ENCODE measurements at regions not wholly inside any gene's neighbourhood (a gene's known extent, or its start where the extent isn't known, plus 50 kb on each side); places are given as distances from the start of the nearest gene placed in this dataset.

GRCh38 chr7:18081617-18082016 is 54.0 kb upstream of the PRPS1L1 start:
- Histone ChIP-seq H3K9ac (ENCODE audit: low read depth, low read length) (no peak overlapping the region), H3K36me3 (ENCODE audit: insufficient read depth, low read depth, low read length) (no peaks in the 10 kb centered on the region), H3K27ac (ENCODE audit: low read length) (no peak overlapping the region), H3K4me1 (ENCODE audit: insufficient read depth, low read length) (no peaks in the 10 kb centered on the region), H3K4me3 (ENCODE audit: low read length) (no peak overlapping the region), H3K27me3 (ENCODE audit: insufficient read depth, low read length) (peaks cover 17% of the 10 kb centered on the region), H3K9me3 (ENCODE audit: insufficient read depth, low read depth, low read length) (no peaks in the 10 kb centered on the region)

GRCh38 chr7:18082169-18082568 is 54.5 kb upstream of the PRPS1L1 start:
- H3K27me3 ChIP-seq (ENCODE audit: insufficient read depth, low read length), result peaks cover 21% of the 10 kb centered on the region
- no peak overlapping the region for H3K27ac ChIP-seq (ENCODE audit: low read length)
- H3K9me3 ChIP-seq (ENCODE audit: insufficient read depth, low read depth, low read length), result no peaks in the 10 kb centered on the region
- no peaks in the 10 kb centered on the region for H3K36me3 ChIP-seq (ENCODE audit: insufficient read depth, low read depth, low read length)
- no peak overlapping the region for H3K4me3 ChIP-seq (ENCODE audit: low read length)
- no peaks in the 10 kb centered on the region for H3K4me1 ChIP-seq (ENCODE audit: insufficient read depth, low read length)
- H3K9ac ChIP-seq (ENCODE audit: low read depth, low read length), result no peak overlapping the region

- H3K9ac ChIP-seq (ENCODE audit: low read depth, low read length), result no peak overlapping the region
- H3K27me3 ChIP-seq (ENCODE audit: insufficient read depth, low read length), result peaks cover 53% of the 10 kb centered on the region
- no peaks in the 10 kb centered on the region for H3K36me3 ChIP-seq (ENCODE audit: insufficient read depth, low read depth, low read length)
- no peak overlapping the region for H3K27ac ChIP-seq (ENCODE audit: low read length)
- H3K4me1 ChIP-seq (ENCODE audit: insufficient read depth, low read length), result no peaks in the 10 kb centered on the region
- H3K4me3 ChIP-seq (ENCODE audit: low read length), result peak overlapping the region; percentile 84
- no peaks in the 10 kb centered on the region for H3K9me3 ChIP-seq (ENCODE audit: insufficient read depth, low read depth, low read length)
Measured at GRCh38 chr7:18086165-18087025, 58.7 kb upstream of the PRPS1L1 start.

GRCh38 chr7:18087026-18087686 is 59.5 kb upstream of the PRPS1L1 start:
- Histone ChIP-seq H3K27me3 (ENCODE audit: insufficient read depth, low read length) (peaks cover 53% of the 10 kb centered on the region), H3K27ac (ENCODE audit: low read length) (no peak overlapping the region), H3K36me3 (ENCODE audit: insufficient read depth, low read depth, low read length) (no peaks in the 10 kb centered on the region), H3K9me3 (ENCODE audit: insufficient read depth, low read depth, low read length) (no peaks in the 10 kb centered on the region), H3K4me1 (ENCODE audit: insufficient read depth, low read length) (no peaks in the 10 kb centered on the region), H3K9ac (ENCODE audit: low read depth, low read length) (no peak overlapping the region), H3K4me3 (ENCODE audit: low read length) (peak overlapping the region; percentile 84)

GRCh38 chr7:18087687-18088078 is 60.0 kb upstream of the PRPS1L1 start:
- Histone ChIP-seq H3K9ac (ENCODE audit: low read depth, low read length) (no peak overlapping the region), H3K9me3 (ENCODE audit: insufficient read depth, low read depth, low read length) (no peaks in the 10 kb centered on the region), H3K27ac (ENCODE audit: low read length) (no peak overlapping the region), H3K27me3 (ENCODE audit: insufficient read depth, low read length) (peaks cover 53% of the 10 kb centered on the region), H3K4me1 (ENCODE audit: insufficient read depth, low read length) (no peaks in the 10 kb centered on the region), H3K36me3 (ENCODE audit: insufficient read depth, low read depth, low read length) (no peaks in the 10 kb centered on the region), H3K4me3 (ENCODE audit: low read length) (peak overlapping the region; percentile 84)

- H3K9me3 ChIP-seq (ENCODE audit: insufficient read depth, low read depth, low read length), result no peaks in the 10 kb centered on the region
- H3K9ac ChIP-seq (ENCODE audit: low read depth, low read length), result no peak overlapping the region
- no peaks in the 10 kb centered on the region for H3K4me1 ChIP-seq (ENCODE audit: insufficient read depth, low read length)
- no peak overlapping the region for H3K27ac ChIP-seq (ENCODE audit: low read length)
- H3K4me3 ChIP-seq (ENCODE audit: low read length), result no peak overlapping the region
- no peaks in the 10 kb centered on the region for H3K36me3 ChIP-seq (ENCODE audit: insufficient read depth, low read depth, low read length)
- no peaks in the 10 kb centered on the region for H3K27me3 ChIP-seq (ENCODE audit: insufficient read depth, low read length)
Measured at GRCh38 chr7:18096087-18096486, 68.4 kb upstream of the PRPS1L1 start.

- H3K9me3 ChIP-seq (ENCODE audit: insufficient read depth, low read depth, low read length), result no peaks in the 10 kb centered on the region
Measured at GRCh38 chr7:18102576-18102975, 74.9 kb upstream of the PRPS1L1 start.

GRCh38 chr7:18103436-18104218 is 76.0 kb upstream of the PRPS1L1 start:
- Histone ChIP-seq H3K9me3 (ENCODE audit: insufficient read depth, low read depth, low read length) (no peaks in the 10 kb centered on the region), H3K4me3 (ENCODE audit: low read length) (no peak overlapping the region)

More at GRCh38 chr7:18102576-18102975, 74.9 kb upstream of the PRPS1L1 start:
- no peak overlapping the region for H3K9ac ChIP-seq (ENCODE audit: low read depth, low read length)
- H3K27ac ChIP-seq (ENCODE audit: low read length), result no peak overlapping the region
- H3K36me3 ChIP-seq (ENCODE audit: insufficient read depth, low read depth, low read length), result no peaks in the 10 kb centered on the region
- no peaks in the 10 kb centered on the region for H3K4me1 ChIP-seq (ENCODE audit: insufficient read depth, low read length)
- no peak overlapping the region for H3K4me3 ChIP-seq (ENCODE audit: low read length)
- no peaks in the 10 kb centered on the region for H3K27me3 ChIP-seq (ENCODE audit: insufficient read depth, low read length)

GRCh38 chr7:18109762-18110161 is 82.1 kb upstream of the PRPS1L1 start:
- no peak overlapping the region for H3K4me3 ChIP-seq (ENCODE audit: low read length)
- no peaks in the 10 kb centered on the region for H3K36me3 ChIP-seq (ENCODE audit: insufficient read depth, low read depth, low read length)
- no peak overlapping the region for H3K9ac ChIP-seq (ENCODE audit: low read depth, low read length)
- H3K4me1 ChIP-seq (ENCODE audit: insufficient read depth, low read length), result no peaks in the 10 kb centered on the region
- H3K27ac ChIP-seq (ENCODE audit: low read length), result no peak overlapping the region
- no peaks in the 10 kb centered on the region for H3K27me3 ChIP-seq (ENCODE audit: insufficient read depth, low read length)
- H3K9me3 ChIP-seq (ENCODE audit: insufficient read depth, low read depth, low read length), result no peaks in the 10 kb centered on the region

More at GRCh38 chr7:18103436-18104218, 76.0 kb upstream of the PRPS1L1 start:
- no peaks in the 10 kb centered on the region for H3K36me3 ChIP-seq (ENCODE audit: insufficient read depth, low read depth, low read length)
- no peak overlapping the region for H3K27ac ChIP-seq (ENCODE audit: low read length)
- no peaks in the 10 kb centered on the region for H3K4me1 ChIP-seq (ENCODE audit: insufficient read depth, low read length)
- H3K9ac ChIP-seq (ENCODE audit: low read depth, low read length), result no peak overlapping the region
- no peaks in the 10 kb centered on the region for H3K27me3 ChIP-seq (ENCODE audit: insufficient read depth, low read length)

GRCh38 chr7:18116661-18117060 is 89.0 kb upstream of the PRPS1L1 start:
- Histone ChIP-seq H3K4me1 (ENCODE audit: insufficient read depth, low read length) (no peaks in the 10 kb centered on the region), H3K27ac (ENCODE audit: low read length) (no peak overlapping the region), H3K36me3 (ENCODE audit: insufficient read depth, low read depth, low read length) (no peaks in the 10 kb centered on the region), H3K9ac (ENCODE audit: low read depth, low read length) (no peak overlapping the region), H3K4me3 (ENCODE audit: low read length) (no peak overlapping the region), H3K9me3 (ENCODE audit: insufficient read depth, low read depth, low read length) (no peaks in the 10 kb centered on the region), H3K27me3 (ENCODE audit: insufficient read depth, low read length) (no peaks in the 10 kb centered on the region)

GRCh38 chr7:18117482-18117881 is 89.8 kb upstream of the PRPS1L1 start:
- no peak overlapping the region for H3K9ac ChIP-seq (ENCODE audit: low read depth, low read length)
- H3K4me1 ChIP-seq (ENCODE audit: insufficient read depth, low read length), result no peaks in the 10 kb centered on the region
- no peaks in the 10 kb centered on the region for H3K27me3 ChIP-seq (ENCODE audit: insufficient read depth, low read length)
- H3K9me3 ChIP-seq (ENCODE audit: insufficient read depth, low read depth, low read length), result no peaks in the 10 kb centered on the region
- no peak overlapping the region for H3K27ac ChIP-seq (ENCODE audit: low read length)
- H3K4me3 ChIP-seq (ENCODE audit: low read length), result no peak overlapping the region
- H3K36me3 ChIP-seq (ENCODE audit: insufficient read depth, low read depth, low read length), result no peaks in the 10 kb centered on the region

All from iPS-20b (cell line).